SK-N-SH (cell line): ENCODE measurements at regions not wholly inside any gene's neighbourhood (a gene's known extent, or its start where the extent isn't known, plus 50 kb on each side); places are given as distances from the start of the nearest gene placed in this dataset.

Experiments
- CTCF ChIA-PET: fragments of 300-600, 350-600 bp; formaldehyde crosslinking; extraction: SDS; loops from one replicate; lab custom pipeline; 2021; lab: Yijun Ruan, JAX
- POLR2A ChIA-PET: fragments of 350-600 bp; sonication (Branson Sonifier 250); formaldehyde crosslinking; extraction: SDS; loops from one replicate; lab custom pipeline; 2020; ENCODE audit warnings: antibody characterized with exemption, inconsistent platforms; lab: Yijun Ruan, JAX
- DNase-seq: peaks from one replicate; pipeline ENCODE4 v3.0.0; 2012
- H2AFZ ChIP-seq: fragments of 200-600 bp; sonication (generic); 2 replicates; pipeline ENCODE4 v1.8.1; 2016; ENCODE audit warnings: antibody characterized with exemption, mild to moderate bottlenecking, low read depth
- H3F3A ChIP-seq: fragments of 200-600 bp; sonication (generic); replicated peaks from 2 replicates; pipeline ENCODE3; 2016; ENCODE audit warnings: antibody characterized with exemption, mild to moderate bottlenecking; ENCODE audit not compliant: insufficient read depth
- H3K27ac ChIP-seq, 2 experiments: fragments of 200-500 bp in 1 of 2; fragments of 200-600 bp in 1 of 2; sonication (Bioruptor generic) in 1 of 2; sonication (generic), shearing (Covaris generic) in 1 of 2; 2 replicates each; pipeline versions ENCODE4 v1.5.1 to v1.6.1; 2014 to 2016; ENCODE audit warnings: low read depth in 2 of 2, inconsistent platforms in 1 of 2, low read length in 1 of 2, mild to moderate bottlenecking in 1 of 2, mixed read lengths in 1 of 2
- H3K27me3 ChIP-seq: fragments of 200-600 bp; sonication (generic), shearing (Covaris generic); 2 replicates; pipeline ENCODE4 v1.6.1; 2016; ENCODE audit warnings: mixed run types; ENCODE audit not compliant: insufficient read depth
- H3K36me3 ChIP-seq, 2 experiments: fragments of 200-500 bp in 1 of 2; fragments of 200-600 bp in 1 of 2; sonication (Bioruptor generic) in 1 of 2; sonication (generic) in 1 of 2; replicated peaks in 1 of 2; 2 replicates each; pipeline versions ENCODE3 to v1.5.1; 2014 to 2016; ENCODE audit warnings: low read length in 1 of 2, mild to moderate bottlenecking in 1 of 2; ENCODE audit not compliant: insufficient read depth in 2 of 2, control insufficient read depth in 1 of 2
- H3K4me1 ChIP-seq, 2 experiments: fragments of 200-500 bp in 1 of 2; fragments of 200-600 bp in 1 of 2; sonication (Bioruptor generic) in 1 of 2; sonication (generic), shearing (Covaris generic) in 1 of 2; 2 replicates each; pipeline versions ENCODE4 v1.5.1 to v1.6.1; 2014 to 2016; ENCODE audit warnings: low read depth in 1 of 2, low read length in 1 of 2, mixed run types in 1 of 2; ENCODE audit not compliant: insufficient read depth in 2 of 2, control insufficient read depth in 1 of 2
- H3K4me2 ChIP-seq: fragments of 200-600 bp; sonication (generic), shearing (Covaris generic); 2 replicates; pipeline ENCODE4 v1.6.1; 2017; ENCODE audit warnings: mixed run types
- H3K4me3 ChIP-seq, 2 experiments: fragments of 200-500 bp in 1 of 2; fragments of 200-600 bp in 1 of 2; sonication (Bioruptor generic) in 1 of 2; sonication (generic), shearing (Covaris generic) in 1 of 2; 2 replicates each; pipeline versions ENCODE4 v1.5.1 to v1.8.1; 2014 to 2016; ENCODE audit warnings: low read depth in 2 of 2, inconsistent platforms in 1 of 2, low read length in 1 of 2, mild to moderate bottlenecking in 1 of 2, mixed read lengths in 1 of 2, moderate library complexity in 1 of 2
- H3K79me2 ChIP-seq: fragments of 200-600 bp; sonication (generic); 2 replicates; pipeline ENCODE4 v1.8.1; 2017; ENCODE audit warnings: mild to moderate bottlenecking; ENCODE audit not compliant: insufficient read depth
- H3K9ac ChIP-seq: fragments of 200-600 bp; sonication (generic); 2 replicates; pipeline ENCODE4 v1.6.1; 2017; ENCODE audit warnings: mixed run types
- H3K9me2 ChIP-seq: fragments of 200-600 bp; sonication (generic); 2 replicates; pipeline ENCODE4 v1.6.1; 2017; ENCODE audit warnings: mixed run types
- H3K9me3 ChIP-seq: fragments of 200-600 bp; sonication (generic); 2 replicates; pipeline ENCODE4 v1.6.1; 2017; ENCODE audit warnings: mixed run types, mild to moderate bottlenecking, moderate library complexity
- H4K20me1 ChIP-seq: fragments of 200-600 bp; sonication (generic); 2 replicates; pipeline ENCODE4 v1.6.1; 2017; ENCODE audit warnings: mild to moderate bottlenecking, mixed run types; ENCODE audit not compliant: insufficient read depth
- EP300 ChIP-seq, 2 experiments: IDR thresholded peaks; 2 replicates each; pipeline versions ENCODE4 v1.4.0 to v1.6.1; 2012; ENCODE audit warnings: borderline replicate concordance in 1 of 2, low read depth in 1 of 2, low read length in 1 of 2
- FOXJ3 ChIP-seq: sonication (generic); formaldehyde crosslinking; IDR thresholded peaks from 2 replicates; pipeline ENCODE4 v1.5.1; 2020; ENCODE audit warnings: mild to moderate bottlenecking, missing genetic modification reagents
- FOXM1 ChIP-seq: IDR thresholded peaks from 2 replicates; pipeline ENCODE4 v1.4.0; 2012; ENCODE audit warnings: low read depth, mild to moderate bottlenecking
- GABPA ChIP-seq: IDR thresholded peaks from 2 replicates; pipeline ENCODE4 v1.4.0; 2012; ENCODE audit warnings: low read depth, mild to moderate bottlenecking
- IRF3 ChIP-seq: fragments of 150-350 bp; IDR thresholded peaks from 2 replicates; pipeline ENCODE4 v1.6.1; 2016; ENCODE audit warnings: mild to moderate bottlenecking, low read depth, low read length
- MAX ChIP-seq: IDR thresholded peaks from 2 replicates; pipeline ENCODE4 v1.4.0; 2012; ENCODE audit warnings: low read depth
- MEF2A ChIP-seq: IDR thresholded peaks from 2 replicates; pipeline ENCODE4 v1.4.0; 2012; ENCODE audit warnings: low read depth, borderline replicate concordance
- MXI1 ChIP-seq: IDR thresholded peaks from 2 replicates; pipeline ENCODE4 v1.6.1; 2012; ENCODE audit warnings: mild to moderate bottlenecking, low read depth, low read length, improper control_type of control experiment
- NRF1 ChIP-seq: IDR thresholded peaks from 2 replicates; pipeline ENCODE4 v1.6.1; 2012; ENCODE audit warnings: low read depth, mild to moderate bottlenecking, low read length
- POLR2AphosphoS5 ChIP-seq: IDR thresholded peaks from 2 replicates; pipeline ENCODE4 v1.6.1; 2012; ENCODE audit warnings: low read depth, low read length
- RAD21 ChIP-seq: IDR thresholded peaks from 2 replicates; pipeline ENCODE4 v1.6.1; 2012; ENCODE audit warnings: mild to moderate bottlenecking, low read length
- RFX5 ChIP-seq: IDR thresholded peaks from 2 replicates; pipeline ENCODE4 v1.6.1; 2012; ENCODE audit warnings: mild to moderate bottlenecking, improper control_type of control experiment, low read length
- RXRA ChIP-seq: IDR thresholded peaks from 2 replicates; pipeline ENCODE4 v1.4.0; 2012; ENCODE audit warnings: low read depth, mild to moderate bottlenecking, borderline replicate concordance
- SIN3A ChIP-seq: IDR thresholded peaks from 2 replicates; pipeline ENCODE4 v1.6.1; 2012; ENCODE audit warnings: low read depth, mild to moderate bottlenecking, low read length, moderate library complexity, borderline replicate concordance
- SMC3 ChIP-seq: IDR thresholded peaks from 2 replicates; pipeline ENCODE4 v1.6.1; 2012; ENCODE audit warnings: low read depth, low read length, improper control_type of control experiment
- TEAD4 ChIP-seq: IDR thresholded peaks from 2 replicates; pipeline ENCODE4 v1.4.0; 2012; ENCODE audit warnings: mild to moderate bottlenecking, borderline replicate concordance; ENCODE audit not compliant: insufficient read depth
- USF1 ChIP-seq: IDR thresholded peaks from 2 replicates; pipeline ENCODE4 v1.4.0; 2012; ENCODE audit warnings: low read depth, borderline replicate concordance
- USF2 ChIP-seq: fragments of 150-350 bp; IDR thresholded peaks from 2 replicates; pipeline ENCODE4 v1.6.1; 2017; ENCODE audit warnings: antibody characterized with exemption, low read length, low read depth, borderline replicate concordance
- YY1 ChIP-seq: IDR thresholded peaks from 2 replicates; pipeline ENCODE4 v1.4.0; 2012; ENCODE audit warnings: low read depth, mild to moderate bottlenecking
- WGBS: methylation state at CpG from one replicate; pipeline ENCODE4 v1.1.6; 2017; ENCODE audit warnings: low lambda C conversion rate; 5-methylcytosine and 5-hydroxymethylcytosine counted together

- CTCF ChIA-PET, result interaction anchor here (0.6 to 1.2 kb wide), 2 partner anchors 13 to 86 kb away, joined by 3 read pairs; no protein-coding TSS in a partner anchor
- POLR2A ChIA-PET, result no interaction called here
- Histone ChIP-seq H2AFZ (no peak overlapping the region), H3K79me2 (peaks cover 89% of the 10 kb centered on the region), H3K4me2 (no peak overlapping the region), H3K9ac (no peak overlapping the region), H4K20me1 (peaks cover 55% of the 10 kb centered on the region), H3K27me3 (no peaks in the 10 kb centered on the region), H3K9me2 (no peaks in the 10 kb centered on the region), H3K9me3 (no peaks in the 10 kb centered on the region)
- TF ChIP-seq MXI1, result no peak
- TF ChIP-seq, all 33 proteins: peak for 0
- no peak for DNase-seq
- H3K4me3 ChIP-seq, result no peak overlapping the region
- H3F3A ChIP-seq, result peaks cover 21% of the 10 kb centered on the region
- peaks cover 0 to 34% of the 10 kb centered on the region in 2 experiments for H3K36me3 ChIP-seq
- H3K27ac ChIP-seq, result no peak overlapping the region; a peak in 1 of 4 replicates
- H3K4me1 ChIP-seq, result peaks cover 12 to 50% of the 10 kb centered on the region in 2 experiments; a peak in 3 of 4 replicates
- WGBS, result 90% methylated on average over 4 of the region's 4 CpGs
These were observed 62.9 kb upstream of the NAV2 start for GRCh38 chr11:19649751-19650150.

- CTCF ChIA-PET, result interaction anchor here (0.9 to 3.8 kb wide), 5 partner anchors 8 to 90 kb away, joined by 3 to 13 read pairs (median 5); no protein-coding TSS in a partner anchor
- 78% methylated on average over 3 of the region's 3 CpGs for WGBS
These were observed 64.3 kb upstream of the NAV2 start for GRCh38 chr11:19648321-19648720.

More at GRCh38 chr11:19648321-19648720, 64.3 kb upstream of the NAV2 start:
- no peak overlapping the region; a peak in 1 of 4 replicates for H3K27ac ChIP-seq
- peaks cover 66% of the 10 kb centered on the region for H4K20me1 ChIP-seq
- H3K27me3 ChIP-seq, result no peaks in the 10 kb centered on the region
- H3F3A ChIP-seq, result peaks cover 21% of the 10 kb centered on the region
- H3K9me2 ChIP-seq, result no peaks in the 10 kb centered on the region
- POLR2A ChIA-PET, result no interaction called here
- no peak overlapping the region for H3K9ac ChIP-seq
- H3K4me3 ChIP-seq, result no peak overlapping the region
- no peaks in the 10 kb centered on the region for H3K9me3 ChIP-seq
- peaks cover 0 to 35% of the 10 kb centered on the region in 2 experiments for H3K36me3 ChIP-seq
- H2AFZ ChIP-seq, result no peak overlapping the region
- H3K4me1 ChIP-seq, result peaks cover 12 to 50% of the 10 kb centered on the region in 2 experiments; a peak in 3 of 4 replicates
- no peak overlapping the region for H3K4me2 ChIP-seq
- no peak for DNase-seq
- TF ChIP-seq FOXM1 (no peak), USF2 (no peak), USF1 (no peak), YY1 (no peak), GABPA (no peak), SIN3A (no peak), EP300 (IDR thresholded peaks at IDR 0.05; ENCODE audit: borderline replicate concordance in 1 of 2, low read depth in 1 of 2, low read length in 1 of 2) (no peak), MEF2A (no peak), RXRA (no peak), POLR2AphosphoS5 (no peak), FOXJ3 (CRISPR knock-in tag) (no peak), TEAD4 (no peak), IRF3 (no peak), NRF1 (no peak), SMC3 (no peak), MAX (no peak), RAD21 (no peak), RFX5 (no peak)
- TF ChIP-seq, all 33 proteins: peak for 0
- H3K79me2 ChIP-seq, result peaks cover 92% of the 10 kb centered on the region
